Epithelial cell of esophagus (primary cell): ENCODE measurements at regions not wholly inside any gene's neighbourhood (a gene's known extent, or its start where the extent isn't known, plus 50 kb on each side); places are given as distances from the start of the nearest gene placed in this dataset.
"Not testable (repeated sequence)": the region's sequence is repeated elsewhere in the genome, so short reads cannot be mapped to it uniquely, and the experiment has no call there.

Experiments used
- DNase-seq: peaks from one replicate; pipeline ENCODE4 v3.0.0; 2010; ENCODE audit warnings: low read depth
- H3K4me3 ChIP-seq: 2 replicates; pipeline ENCODE4 v1.5.1; 2011; ENCODE audit warnings: mild to moderate bottlenecking, low read length, control low read depth
- TF ChIP-seq, protein P1 (sequence below): IDR thresholded peaks from 2 replicates; pipeline ENCODE4 v1.5.1; 2011; ENCODE audit warnings: low read depth, mild to moderate bottlenecking, low read length, control low read depth, inconsistent platforms; ENCODE audit not compliant: insufficient read depth; ENCODE audit errors: missing control alignments

GRCh38 chr12:102298022-102298421 lies 100.4 kb upstream of the PMCH start:
- TF ChIP-seq, protein P1, sequence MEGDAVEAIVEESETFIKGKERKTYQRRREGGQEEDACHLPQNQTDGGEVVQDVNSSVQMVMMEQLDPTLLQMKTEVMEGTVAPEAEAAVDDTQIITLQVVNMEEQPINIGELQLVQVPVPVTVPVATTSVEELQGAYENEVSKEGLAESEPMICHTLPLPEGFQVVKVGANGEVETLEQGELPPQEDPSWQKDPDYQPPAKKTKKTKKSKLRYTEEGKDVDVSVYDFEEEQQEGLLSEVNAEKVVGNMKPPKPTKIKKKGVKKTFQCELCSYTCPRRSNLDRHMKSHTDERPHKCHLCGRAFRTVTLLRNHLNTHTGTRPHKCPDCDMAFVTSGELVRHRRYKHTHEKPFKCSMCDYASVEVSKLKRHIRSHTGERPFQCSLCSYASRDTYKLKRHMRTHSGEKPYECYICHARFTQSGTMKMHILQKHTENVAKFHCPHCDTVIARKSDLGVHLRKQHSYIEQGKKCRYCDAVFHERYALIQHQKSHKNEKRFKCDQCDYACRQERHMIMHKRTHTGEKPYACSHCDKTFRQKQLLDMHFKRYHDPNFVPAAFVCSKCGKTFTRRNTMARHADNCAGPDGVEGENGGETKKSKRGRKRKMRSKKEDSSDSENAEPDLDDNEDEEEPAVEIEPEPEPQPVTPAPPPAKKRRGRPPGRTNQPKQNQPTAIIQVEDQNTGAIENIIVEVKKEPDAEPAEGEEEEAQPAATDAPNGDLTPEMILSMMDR = no peak
- DNase-seq = peak; percentile 62
- H3K4me3 ChIP-seq = no peak overlapping the region

GRCh38 chr12:102297412-102297811 lies 99.8 kb upstream of the PMCH start:
- no peak for DNase-seq
- H3K4me3 ChIP-seq = no peak overlapping the region
- TF ChIP-seq, protein P1 = no peak

DNA sequence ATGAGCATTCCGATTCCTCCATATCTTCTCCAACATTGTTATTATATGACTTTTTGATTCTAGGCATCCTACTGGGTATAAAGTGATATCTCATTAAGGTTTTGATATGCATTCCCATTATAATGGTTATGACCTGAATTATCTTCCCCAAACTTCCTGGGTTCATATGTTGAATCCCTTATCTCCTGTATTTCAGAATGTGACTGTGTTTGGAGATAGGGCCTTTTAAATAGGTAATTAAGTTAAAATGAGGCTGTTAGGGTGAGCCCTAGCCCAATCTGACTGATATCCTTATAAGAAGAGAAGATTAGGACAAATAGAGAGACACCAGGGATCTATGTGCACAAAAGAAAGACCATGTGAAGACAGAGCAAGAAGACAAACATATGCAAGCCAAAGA lies 96.9 kb upstream of the PMCH start:
- DNase-seq = no peak
- H3K4me3 ChIP-seq = no peak overlapping the region
- TF ChIP-seq, protein P1 = no peak

- DNase-seq, H3K4me3 ChIP-seq: not testable (repeated sequence)
These were observed 94.1 kb upstream of the PMCH start for GRCh38 chr12:102291498-102292440.

DNA sequence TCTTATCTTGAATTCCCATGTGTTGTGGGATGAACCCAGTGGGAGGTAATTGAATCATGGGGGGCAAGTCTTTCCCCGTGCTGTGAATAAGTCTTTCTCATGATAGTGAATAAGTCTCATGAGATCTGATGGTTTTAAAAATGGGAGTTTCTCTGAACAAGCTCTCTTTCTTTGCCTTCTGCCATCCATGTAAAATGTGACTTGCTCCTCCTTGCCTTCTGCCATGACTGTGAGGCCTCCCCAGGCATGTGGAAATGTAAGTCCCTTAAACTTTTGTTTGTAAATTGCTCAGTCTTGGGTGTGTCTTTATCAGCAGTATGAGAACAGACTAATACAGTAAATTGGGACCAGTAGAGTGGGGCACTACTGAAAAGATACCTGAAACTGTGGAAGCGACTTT lies 92.1 kb upstream of the PMCH start:
- not testable (repeated sequence) for DNase-seq

GRCh38 chr12:102281231-102281630 lies 83.6 kb upstream of the PMCH start:
- TF ChIP-seq, protein P1 = no peak
- H3K4me3 ChIP-seq = no peak overlapping the region
- no peak for DNase-seq

More for the DNA sequence above, 92.1 kb upstream of the PMCH start:
- not testable (repeated sequence) for H3K4me3 ChIP-seq

- not testable (repeated sequence) for DNase-seq, H3K4me3 ChIP-seq
These were observed 58.1 kb upstream of the PMCH start for GRCh38 chr12:102255687-102256086.

- H3K4me3 ChIP-seq, DNase-seq: not testable (repeated sequence)
These were observed 53.4 kb upstream of the PMCH start for GRCh38 chr12:102251005-102251404.

- TF ChIP-seq, protein P1 = no peak
- DNase-seq = peak; percentile 46
- no peak overlapping the region for H3K4me3 ChIP-seq
These were observed 51.6 kb upstream of the PMCH start for GRCh38 chr12:102249079-102249841.
